Fibroblast of the aortic adventitia (primary cell): ENCODE measurements at regions not wholly inside any gene's neighbourhood (a gene's known extent, or its start where the extent isn't known, plus 50 kb on each side); places are given as distances from the start of the nearest gene placed in this dataset.
A peak's percentile ranks its signal among the peaks of the same experiment; 100 is the strongest.

Source experiments
- DNase-seq: peaks from one replicate; pipeline ENCODE4 v3.0.0-alpha.2; 2010; ENCODE audit warnings: low read depth
- H3K4me3 ChIP-seq: 2 replicates; pipeline ENCODE4 v1.5.1; 2011; ENCODE audit warnings: low read depth, mild to moderate bottlenecking, control low read depth, low read length, moderate library complexity
- TF ChIP-seq, protein P1 (sequence below): IDR thresholded peaks from 2 replicates; pipeline ENCODE4 v1.5.1; 2011; ENCODE audit warnings: mild to moderate bottlenecking, low read length, control low read depth, inconsistent platforms; ENCODE audit not compliant: insufficient read depth

DNA sequence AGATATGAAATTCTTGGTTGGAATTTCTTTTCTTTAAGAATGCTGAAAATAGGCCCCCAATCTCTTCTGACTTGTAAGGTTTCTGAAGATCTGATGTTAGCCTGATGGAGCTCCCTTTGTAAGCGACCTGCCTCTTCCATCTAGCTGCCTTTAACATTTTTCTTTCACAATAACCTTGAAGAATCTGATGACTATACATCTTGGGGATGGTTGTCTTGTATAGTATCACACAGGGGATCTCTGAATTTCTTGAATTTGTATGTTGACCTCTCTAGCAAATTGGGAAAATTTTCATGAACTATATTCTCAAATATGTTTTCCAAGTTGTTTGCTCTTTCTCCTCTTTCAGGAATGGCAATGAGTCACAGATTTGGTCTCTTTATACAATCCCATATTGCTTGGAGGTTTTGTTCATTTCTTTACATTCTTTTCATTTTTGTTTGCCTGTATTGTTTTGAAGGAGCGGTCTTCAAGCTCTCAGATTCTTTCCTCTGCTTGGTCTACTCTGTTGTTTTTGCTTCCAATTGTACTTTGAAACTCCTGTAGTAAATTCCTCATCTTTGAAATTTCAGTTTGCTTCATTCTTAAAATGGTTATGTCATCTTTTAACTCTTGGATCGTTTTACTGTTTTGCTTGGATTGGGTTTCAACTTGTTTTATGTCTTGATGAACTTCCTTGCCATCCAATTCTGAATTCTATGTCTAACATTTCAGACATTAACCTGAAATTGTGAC is 245.2 kb upstream of the TARS1 start:
- H3K4me3 ChIP-seq, result no peak overlapping the region
- TF ChIP-seq, protein P1, sequence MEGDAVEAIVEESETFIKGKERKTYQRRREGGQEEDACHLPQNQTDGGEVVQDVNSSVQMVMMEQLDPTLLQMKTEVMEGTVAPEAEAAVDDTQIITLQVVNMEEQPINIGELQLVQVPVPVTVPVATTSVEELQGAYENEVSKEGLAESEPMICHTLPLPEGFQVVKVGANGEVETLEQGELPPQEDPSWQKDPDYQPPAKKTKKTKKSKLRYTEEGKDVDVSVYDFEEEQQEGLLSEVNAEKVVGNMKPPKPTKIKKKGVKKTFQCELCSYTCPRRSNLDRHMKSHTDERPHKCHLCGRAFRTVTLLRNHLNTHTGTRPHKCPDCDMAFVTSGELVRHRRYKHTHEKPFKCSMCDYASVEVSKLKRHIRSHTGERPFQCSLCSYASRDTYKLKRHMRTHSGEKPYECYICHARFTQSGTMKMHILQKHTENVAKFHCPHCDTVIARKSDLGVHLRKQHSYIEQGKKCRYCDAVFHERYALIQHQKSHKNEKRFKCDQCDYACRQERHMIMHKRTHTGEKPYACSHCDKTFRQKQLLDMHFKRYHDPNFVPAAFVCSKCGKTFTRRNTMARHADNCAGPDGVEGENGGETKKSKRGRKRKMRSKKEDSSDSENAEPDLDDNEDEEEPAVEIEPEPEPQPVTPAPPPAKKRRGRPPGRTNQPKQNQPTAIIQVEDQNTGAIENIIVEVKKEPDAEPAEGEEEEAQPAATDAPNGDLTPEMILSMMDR, result no peak
- DNase-seq, result peak; percentile 80

DNA sequence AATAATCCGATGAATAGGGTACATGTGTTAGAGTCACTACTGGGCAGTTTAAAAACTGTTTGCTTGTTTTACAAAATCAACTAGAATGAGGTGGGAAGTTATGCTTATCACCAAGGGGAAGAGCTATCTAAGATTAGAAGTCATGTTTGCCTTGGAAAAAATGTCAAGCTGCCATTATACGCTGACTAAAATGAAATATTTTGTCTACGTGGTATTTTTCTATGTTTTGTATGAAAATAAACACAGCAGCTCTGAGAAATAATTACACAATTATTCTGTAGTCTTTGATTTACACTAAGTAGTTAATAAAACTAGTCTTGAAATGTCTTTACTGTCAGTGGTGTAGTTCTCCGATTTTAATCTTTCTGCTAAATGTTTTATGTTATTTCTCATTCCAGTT is 241.9 kb upstream of the TARS1 start:
- TF ChIP-seq, protein P1, result no peak
- no peak for DNase-seq

DNA sequence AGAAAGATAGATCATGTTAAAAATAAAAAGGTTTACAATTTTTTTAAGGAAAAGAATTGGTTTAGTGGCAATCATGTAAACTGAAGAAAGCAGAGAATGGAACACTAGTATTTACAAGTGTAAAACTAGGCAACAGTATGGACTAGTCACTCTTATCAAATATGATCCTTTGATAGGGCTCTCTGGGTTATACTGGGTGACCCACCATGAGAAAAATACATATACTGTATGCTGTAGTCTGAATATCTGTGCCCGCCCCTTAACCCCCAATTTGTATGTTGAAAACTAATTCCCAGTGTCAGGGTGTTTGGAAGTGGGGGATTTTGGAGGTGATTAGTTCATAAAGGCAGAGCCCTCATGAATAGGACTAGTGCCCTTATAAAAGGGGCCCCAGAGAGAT is 236.8 kb upstream of the TARS1 start:
- no peak overlapping the region for H3K4me3 ChIP-seq
- TF ChIP-seq, protein P1, result no peak
- DNase-seq, result no peak

More for the DNA sequence above, 241.9 kb upstream of the TARS1 start:
- no peak overlapping the region for H3K4me3 ChIP-seq

DNA sequence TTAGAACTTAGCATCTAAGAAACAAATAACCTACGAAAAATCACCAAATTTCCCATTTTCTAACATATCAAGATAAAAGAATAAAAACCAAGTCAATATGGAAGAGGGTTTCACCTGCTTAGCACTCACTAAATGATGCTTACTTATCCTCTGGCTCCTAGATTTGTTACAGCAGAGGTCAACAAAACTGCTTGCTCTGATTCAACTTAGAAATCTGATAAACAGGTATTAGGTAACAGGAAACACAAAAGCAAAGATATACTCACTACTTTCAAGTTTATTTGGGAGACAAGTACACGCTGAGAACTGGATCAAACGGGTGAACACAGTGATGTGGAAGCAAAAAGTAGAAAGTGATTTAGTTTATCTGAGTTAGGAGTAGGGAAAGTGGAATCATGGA is 235.7 kb upstream of the TARS1 start:
- TF ChIP-seq, protein P1, result no peak
- no peak for DNase-seq
- H3K4me3 ChIP-seq, result no peak overlapping the region

DNA sequence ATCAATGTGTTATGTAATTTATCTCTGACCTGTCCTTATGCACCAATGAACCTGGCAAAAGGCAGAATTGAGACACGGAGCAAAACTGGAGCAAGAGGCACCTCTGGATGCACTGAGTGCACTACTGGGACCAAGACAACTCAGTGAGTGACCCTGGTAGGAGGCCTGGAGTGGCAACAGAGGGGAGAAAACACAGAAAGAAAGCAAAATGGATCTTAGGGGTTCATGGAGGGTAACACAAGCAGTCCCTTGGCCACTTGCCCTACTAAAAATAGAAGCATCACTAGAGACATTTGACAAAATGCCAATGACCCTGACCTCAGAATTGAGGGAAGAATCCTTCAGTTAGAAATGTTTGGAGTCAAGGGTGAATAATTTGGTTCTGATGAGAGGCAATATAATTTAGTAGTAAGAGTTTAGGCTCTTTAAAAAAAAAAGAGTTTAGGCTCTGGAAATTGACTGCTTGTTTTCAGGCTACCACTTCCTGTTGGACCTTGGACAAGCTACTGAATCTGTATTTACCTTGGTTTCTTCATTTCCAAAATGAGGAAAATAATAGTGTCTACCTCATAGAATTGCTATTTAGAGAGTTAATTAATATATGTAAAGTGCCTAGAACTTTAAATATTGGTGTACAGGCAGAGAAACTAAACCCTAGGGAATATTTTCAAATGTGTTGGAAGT is 234.9 kb upstream of the TARS1 start:
- H3K4me3 ChIP-seq, result no peak overlapping the region
- TF ChIP-seq, protein P1, result no peak
- DNase-seq, result peak; percentile 17

DNA sequence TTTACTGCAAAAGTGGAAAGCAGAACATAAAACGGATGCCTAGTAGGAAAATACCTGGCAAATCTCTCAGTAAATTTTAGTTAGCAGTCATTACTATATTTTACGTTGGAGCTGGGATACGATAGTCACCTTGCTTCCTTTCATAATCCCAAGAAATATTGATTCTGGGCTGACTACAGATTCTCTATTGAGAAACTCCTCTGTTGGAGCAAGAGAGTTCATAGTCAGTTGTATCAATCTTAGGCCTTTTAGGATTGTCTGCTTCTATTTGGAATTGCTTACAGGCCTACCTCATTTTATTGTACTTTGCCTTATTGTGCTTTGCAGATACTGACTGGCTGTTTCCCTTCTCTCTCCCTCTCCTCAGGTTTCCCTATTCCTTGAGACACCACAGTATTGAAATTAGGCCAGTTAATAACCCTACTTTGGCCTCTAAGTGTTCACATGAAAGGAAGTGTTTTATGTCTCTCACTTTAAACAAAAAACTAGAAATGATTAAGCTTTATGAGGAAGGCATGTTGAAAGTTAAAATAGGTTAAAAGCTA is 233.7 kb upstream of the TARS1 start:
- no peak for DNase-seq
- TF ChIP-seq, protein P1, result no peak
- no peak overlapping the region for H3K4me3 ChIP-seq
